Stimulated activated CD4-positive, alpha-beta T cell treated with anti-CD3 and anti-CD28 coated beads, Interleukin-15, amount 100 ng/mL, for 24 hours (primary cell): ENCODE measurements at regions not wholly inside any gene's neighbourhood (a gene's known extent, or its start where the extent isn't known, plus 50 kb on each side); places are given as distances from the start of the nearest gene placed in this dataset.

Source experiments
- DNase-seq: peaks from one replicate; pipeline ENCODE4 v3.0.0-alpha.2; 2020

DNA sequence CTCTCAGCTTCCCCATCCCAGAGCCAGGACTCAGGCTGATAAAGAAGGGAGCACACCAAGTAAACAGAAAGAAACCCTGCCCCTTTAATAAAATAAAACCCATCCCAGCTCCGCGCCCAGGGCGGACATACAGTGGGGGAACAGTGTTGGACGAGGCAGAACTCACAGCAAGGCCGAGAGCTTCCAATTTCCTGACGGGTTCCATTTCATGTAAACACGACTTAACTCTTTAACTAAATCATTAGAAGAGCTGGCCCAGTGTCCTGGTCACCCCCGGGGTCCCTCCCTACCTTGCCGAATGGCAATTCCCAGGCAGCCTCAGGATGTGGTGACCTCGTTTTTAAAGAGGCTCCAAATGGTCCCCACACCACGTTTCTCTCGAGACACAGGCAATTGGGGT is 340.7 kb downstream of the FOXL1 start:
- DNase-seq, result no peak

DNA sequence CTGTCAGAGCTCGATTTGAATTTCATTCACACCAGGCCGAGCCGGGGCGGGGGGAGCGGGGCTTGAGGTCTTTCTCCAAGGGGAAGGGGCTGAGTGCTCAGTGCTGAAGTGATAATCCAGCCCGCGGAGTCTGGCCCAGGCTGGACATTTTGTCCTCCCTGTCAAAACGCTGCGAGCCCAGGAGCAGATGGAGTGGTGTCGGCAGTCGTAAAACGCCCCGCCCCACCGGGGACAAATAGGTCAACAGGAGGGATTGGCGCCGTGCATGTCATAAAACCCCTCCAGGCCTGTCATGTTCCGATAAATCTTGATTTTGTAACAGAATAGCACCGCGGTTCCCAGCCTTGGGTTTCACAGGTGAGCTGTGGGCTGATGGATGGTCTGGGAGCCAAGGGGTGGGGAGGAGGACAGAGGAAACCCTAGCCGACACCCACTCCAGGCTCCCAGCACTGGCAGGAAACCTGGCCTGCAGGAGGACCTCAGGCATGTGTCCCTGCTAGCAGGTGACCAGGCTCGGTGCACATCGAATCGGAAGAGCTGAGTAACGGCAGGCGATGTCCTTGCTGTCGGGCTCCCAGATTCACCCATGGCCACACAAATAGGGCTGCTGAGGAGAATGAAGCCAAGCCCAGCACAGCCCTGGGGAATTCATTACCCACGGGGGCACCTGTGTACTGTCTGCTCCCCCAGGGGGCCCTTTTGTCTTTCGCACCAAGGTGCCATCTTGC is 341.4 kb downstream of the FOXL1 start:
- DNase-seq, result no peak

DNA sequence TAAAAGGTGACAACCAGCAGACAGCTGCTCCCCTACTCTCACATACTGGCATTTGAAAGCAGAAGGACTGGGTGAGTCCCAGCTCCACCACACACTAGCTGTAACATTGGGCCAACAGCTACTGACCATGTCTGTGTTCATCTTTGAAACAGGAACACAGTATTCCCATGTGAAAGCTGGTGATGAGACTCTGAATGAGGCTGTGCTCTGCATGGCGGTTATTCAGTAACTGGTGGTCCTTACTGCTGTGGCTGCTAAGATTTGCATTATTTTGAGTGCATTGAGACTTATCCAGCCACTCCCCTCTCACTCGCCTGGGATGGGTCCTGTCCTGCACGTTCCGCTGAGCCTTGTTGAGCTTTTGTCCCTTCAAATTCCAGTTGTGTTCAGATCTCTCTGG is 342.9 kb downstream of the FOXL1 start:
- DNase-seq, result no peak

DNA sequence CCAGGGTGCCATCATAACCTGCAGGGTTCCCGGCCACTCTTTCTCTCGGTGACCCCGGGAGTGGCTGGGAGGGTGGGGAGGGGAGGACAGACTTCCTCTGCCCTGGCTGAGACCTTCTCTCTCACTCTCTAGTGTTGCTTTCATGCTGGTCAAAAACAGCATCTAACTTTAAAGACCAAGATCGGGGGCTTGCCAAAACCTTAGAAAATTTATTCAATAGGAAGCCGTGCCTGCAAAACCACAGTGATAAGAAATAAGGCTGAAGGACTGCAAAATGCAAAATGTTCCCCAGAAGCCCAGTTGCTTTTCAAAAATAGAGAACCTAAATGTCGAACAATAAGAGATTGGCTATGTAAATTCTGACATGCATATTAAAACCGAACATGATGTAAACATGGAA is 344.0 kb downstream of the FOXL1 start:
- no peak for DNase-seq

DNA sequence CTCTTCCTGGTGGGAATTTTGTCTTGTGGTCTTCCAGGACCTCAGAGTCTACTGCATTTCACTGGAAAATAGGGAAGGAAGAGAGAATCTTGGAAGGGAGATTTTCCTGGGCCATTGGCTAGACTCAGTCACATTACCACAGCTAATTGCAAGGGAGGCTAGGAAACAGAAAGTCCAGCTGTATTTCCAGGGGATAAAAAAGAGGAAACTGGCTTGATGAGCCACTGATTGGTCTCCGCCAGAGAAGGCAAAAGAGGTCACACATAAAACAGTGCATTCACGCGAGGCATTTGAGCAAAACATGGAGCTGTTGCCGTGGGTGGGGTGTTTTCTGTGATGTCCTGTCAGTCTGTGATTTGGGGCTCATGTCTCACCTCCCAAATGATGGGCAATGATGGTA is 345.3 kb downstream of the FOXL1 start:
- no peak for DNase-seq

DNA sequence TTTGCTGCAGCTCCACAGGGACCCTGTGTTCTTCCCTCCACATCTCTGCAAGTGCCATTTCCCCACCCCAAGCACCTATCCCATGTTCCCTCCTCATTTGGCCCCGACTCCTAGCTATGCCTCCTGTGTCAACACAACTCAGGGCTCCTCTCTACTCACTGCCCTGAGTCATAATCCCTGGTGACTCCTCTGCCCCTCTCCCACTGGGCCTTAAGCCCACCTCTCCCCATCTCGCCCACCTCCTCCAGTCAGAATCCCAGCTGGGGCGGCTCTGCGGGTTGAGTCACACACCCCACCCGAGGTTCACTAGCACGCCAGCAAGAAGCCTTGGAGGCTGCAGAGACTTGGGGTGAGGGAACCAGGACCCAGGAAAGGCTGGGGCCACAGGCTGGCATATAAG is 346.2 kb downstream of the FOXL1 start:
- no peak for DNase-seq

DNA sequence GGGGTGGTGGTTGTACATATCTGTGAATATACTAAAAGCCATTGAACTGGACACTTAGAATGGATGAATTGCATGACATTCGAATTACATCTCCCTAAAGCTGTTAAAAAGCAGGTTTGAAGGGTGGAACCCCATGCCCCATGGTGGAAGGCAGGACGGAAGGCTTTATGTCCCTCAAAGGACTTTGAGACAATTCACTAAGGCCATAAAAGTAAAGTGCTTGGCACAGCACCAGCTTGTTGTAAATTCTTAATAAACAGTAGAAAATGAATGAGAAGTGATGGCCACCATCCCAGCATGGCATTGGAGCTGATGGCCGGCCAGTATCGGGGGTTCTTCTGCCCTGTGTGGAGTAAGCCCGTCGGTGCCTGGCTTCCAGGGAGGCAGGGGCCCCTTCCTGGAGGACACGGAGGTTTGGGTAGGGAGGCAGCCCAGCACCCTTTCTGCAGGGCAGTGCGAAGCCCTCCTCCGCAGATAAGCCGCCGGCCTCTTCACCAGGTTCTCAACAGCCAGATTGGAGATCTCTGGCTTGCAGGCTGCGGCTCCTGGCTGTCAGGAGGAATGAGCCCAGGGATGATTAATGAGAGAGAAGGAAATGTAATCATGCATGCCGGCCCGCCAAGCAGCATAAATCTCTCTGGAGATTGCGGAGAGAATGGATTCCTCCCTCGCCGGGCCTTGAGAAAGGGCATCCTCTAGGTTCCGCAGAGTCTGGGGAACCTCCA is 346.9 kb downstream of the FOXL1 start:
- DNase-seq, result no peak

DNA sequence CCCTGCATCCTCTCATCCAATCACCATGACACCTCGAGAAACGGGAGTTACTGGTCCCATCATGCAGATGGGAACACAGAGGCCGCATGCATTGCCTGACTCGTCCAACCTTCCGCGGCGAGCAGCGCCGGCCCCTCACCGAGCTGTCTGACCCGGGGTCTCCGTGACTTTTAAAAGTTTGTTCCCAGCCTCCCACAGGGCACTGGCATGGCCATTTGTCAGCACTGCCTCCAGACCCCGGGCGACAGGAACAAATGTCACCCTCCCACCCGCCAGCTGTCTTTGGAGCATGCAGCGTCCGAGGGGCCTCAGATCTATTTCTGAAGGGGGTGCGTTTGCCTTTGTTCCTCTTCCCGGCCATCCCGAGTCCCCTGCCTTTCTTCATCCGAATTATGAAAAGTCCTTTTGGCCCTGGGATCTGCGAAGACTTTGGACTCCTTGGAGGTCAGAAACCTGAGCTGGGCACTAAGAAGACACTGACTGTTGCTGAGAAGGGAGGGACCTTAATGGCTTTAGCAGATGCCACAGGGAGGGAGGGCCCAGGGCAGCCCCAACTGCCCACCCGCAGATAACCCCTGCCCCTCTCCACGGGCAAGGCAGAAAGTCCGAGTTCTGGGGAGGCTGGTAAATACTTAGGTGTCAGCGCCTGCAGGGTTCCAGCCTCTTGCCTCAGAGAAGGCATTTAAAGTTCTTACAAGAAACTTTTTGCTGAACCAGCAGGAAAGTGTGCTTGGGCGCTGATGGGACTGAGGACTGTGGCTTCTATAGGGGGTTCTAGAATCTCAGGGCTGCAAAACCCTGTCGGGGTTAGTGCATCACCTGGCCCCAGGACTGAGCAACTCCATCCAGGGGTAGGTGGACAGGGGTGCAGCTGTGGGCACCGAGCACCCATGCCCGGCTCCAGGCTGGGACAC is 348.1 kb downstream of the FOXL1 start:
- DNase-seq, result no peak

DNA sequence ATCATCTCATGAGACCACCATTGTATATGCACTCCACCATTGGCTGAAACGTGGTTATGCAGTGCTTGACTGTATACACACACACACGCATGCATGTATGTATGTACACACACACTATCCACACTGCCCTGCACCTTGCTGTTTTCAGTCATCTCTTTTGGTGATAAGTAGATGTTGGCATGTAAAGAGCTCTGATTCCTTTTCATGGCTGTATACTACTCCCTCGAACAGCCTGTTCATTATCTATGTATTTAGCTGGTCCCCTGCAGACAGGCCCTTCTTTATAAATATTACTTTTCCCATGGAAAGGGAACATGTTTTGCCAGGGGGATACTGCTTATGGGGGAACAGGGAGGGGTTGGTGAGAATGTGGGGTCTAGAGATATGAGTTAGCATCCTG is 349.4 kb downstream of the FOXL1 start:
- no peak for DNase-seq

DNA sequence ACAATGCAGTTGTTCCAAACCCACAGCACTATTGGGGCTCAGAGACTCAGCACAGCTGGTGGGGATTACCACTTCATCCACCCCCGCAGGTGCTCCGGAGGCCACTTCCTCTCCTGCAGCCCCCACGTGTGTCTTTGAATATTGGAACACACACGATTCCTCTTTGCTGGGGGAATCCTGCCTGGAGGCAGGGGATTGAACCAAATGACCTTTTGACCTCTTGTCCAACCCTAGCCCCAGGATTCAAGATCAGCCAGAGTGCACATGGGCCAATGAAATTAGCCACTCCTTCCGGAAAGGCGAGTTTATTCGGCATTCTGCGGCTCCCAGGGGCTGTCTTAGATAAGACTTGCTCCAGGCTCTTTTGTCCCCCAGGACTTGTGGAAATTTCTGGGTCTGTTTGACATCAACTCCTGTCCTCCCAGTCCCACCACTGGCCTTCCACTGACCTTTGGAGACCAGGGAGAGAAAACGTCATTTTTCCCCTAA is 350.2 kb downstream of the FOXL1 start:
- DNase-seq, result no peak

DNA sequence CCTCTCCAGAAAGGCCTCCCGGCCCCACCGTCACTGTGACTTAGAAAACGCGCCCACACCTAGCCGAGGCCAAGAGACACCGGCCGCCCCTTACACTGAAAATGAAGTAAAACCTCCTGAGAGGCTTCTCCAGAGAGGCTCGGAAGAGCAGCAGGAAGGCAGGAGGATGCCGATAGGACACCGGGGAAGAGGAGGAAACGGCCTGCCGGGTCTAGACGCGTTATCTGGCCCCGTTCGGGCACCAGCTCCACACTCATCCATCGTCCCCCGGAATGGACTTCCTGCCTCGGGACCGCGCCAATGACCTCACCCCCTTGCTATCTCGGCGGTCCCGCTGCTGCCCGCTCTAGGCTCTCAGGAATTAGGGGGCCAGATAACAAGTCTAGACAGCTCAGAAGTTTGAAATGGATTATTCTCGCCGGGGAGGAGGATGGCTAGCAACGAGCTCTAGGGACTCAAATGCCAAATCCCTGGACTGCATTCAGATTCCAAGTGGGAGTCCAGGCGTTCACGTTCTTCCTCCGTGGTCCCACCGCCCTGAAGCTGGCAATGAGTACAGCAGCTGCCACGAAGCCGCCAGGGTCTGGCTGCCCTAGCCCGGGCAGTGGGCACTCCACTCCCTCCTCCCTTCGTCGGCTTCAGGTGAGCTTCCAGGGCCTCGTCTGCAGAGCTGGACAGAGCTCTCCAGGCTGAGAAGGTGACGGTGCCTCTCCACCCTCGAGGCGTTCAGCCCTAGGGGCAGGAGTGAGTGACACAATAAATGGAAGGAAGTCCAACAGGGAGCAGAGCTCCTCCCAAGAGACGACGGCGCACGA is 350.9 kb downstream of the FOXL1 start:
- DNase-seq, result no peak

DNA sequence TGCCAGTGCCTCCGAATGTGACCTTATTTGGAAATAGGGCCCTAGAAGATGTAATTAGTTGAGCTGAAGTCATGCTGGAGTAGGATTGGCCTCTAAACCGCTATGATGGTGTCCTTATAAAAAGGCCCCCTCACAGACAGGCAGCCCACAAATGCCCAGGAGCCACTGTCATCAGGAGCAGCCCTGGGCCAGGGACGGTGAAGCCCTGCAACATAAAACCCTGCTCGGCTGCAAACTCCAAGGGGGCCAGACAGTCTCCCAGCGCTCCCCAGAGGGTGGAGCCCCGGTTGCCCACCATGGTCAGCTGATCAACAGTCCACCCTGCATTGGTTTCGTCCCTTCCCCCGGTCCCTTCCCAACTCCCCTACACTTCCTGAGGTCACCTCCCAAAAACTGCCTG is 351.7 kb downstream of the FOXL1 start:
- DNase-seq, result no peak

DNA sequence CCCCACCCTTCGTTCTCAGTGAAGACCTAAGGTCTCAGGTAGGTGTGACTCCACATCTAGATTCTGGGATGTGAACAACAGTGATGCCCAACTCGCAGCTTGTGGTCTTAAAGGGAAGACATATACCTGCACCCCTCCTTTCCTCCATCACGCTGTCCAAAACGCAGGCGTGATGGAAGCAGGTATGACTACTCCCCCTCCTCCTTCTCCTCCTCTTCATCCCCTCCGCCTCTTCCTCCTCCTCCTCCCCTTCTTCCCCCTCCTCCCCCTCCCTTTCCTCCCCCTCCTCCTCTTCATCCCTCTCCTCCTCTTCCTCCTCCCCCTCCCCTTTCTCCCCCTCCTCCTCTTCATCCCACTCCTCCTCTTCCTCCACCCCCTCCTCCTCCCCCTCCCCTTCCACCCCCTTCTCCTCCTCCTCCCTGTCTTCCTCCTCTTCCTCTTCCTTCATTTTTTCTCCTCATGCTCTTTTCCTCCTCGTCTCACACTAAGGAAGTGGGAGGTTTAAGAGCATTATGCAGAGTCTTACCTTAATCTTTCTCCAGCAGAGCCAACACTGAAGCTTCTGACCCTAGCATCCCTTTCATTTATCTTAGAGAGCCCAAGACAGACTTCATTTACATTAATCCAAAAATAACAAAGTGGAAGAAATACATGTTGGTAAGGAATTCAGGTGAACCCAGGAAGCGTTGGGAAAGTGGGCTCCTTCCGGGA is 352.5 kb downstream of the FOXL1 start:
- DNase-seq, result no peak

DNA sequence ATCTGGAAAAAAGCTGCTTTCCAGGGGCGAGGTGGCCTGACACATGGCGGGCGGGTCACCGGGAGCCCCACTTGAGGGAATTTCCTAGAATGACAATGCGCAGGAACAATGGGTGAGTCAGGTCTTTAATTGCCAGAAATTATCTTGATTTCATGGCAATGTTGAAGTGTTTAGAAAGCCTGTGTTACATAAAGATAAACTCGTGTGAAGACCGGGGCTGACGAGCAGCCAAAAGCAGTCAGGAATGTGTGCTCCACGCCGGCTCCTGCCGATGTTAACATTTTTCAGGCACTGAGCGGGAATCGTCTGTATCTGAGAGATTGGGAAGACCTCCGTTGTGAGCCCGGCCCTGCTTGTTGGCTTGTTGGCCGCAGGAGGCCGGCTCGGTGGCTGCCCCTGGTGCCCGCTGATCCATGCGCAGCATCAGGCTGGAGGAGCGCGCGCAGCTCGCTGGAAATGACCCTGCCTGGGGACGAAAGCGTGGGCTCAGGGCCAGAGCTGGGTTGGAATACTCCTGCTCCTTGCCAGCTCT is 353.1 kb downstream of the FOXL1 start:
- no peak for DNase-seq

DNA sequence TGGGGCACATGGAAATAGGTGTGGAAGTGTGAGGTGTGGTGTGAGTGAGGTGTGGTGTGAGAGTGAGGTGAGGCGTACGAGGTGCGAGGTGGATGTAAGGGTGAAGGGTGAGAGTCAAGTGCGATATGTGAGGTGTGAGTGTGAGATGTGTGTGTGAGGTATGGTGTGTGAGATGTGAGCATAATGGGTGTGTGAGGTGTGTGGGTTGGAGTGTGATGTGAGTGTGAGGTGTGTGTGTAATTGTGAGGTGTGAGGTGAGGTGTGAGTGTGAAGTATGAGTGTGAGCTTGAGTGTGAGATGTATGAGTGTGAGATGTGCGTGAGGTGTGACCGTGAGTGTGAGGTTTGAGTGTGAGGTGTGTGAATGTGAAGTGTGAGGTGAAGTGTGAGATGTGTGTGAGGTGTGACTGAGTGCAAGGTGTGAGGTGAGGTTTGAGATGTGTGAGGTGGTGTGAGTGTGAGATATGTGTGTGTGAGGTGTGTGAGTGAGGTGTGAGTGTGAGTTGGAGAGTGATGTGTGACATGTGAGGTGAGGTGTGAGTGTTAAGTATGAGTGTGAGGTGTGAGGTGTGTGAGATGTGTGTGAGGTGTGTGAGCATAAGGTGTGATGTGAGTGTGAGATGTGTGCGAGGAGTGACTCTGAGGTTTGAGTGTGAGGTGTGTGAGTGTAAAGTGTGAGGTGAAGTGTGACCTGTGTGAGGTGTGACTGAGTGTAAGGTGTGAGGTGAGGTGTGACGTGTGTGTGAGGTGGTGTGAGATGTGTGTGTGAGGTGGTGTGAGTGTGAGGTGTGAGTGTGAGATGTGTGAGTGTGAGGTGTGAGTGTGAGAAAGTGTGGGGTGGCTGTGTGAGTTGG is 354.0 kb downstream of the FOXL1 start:
- no peak for DNase-seq

DNA sequence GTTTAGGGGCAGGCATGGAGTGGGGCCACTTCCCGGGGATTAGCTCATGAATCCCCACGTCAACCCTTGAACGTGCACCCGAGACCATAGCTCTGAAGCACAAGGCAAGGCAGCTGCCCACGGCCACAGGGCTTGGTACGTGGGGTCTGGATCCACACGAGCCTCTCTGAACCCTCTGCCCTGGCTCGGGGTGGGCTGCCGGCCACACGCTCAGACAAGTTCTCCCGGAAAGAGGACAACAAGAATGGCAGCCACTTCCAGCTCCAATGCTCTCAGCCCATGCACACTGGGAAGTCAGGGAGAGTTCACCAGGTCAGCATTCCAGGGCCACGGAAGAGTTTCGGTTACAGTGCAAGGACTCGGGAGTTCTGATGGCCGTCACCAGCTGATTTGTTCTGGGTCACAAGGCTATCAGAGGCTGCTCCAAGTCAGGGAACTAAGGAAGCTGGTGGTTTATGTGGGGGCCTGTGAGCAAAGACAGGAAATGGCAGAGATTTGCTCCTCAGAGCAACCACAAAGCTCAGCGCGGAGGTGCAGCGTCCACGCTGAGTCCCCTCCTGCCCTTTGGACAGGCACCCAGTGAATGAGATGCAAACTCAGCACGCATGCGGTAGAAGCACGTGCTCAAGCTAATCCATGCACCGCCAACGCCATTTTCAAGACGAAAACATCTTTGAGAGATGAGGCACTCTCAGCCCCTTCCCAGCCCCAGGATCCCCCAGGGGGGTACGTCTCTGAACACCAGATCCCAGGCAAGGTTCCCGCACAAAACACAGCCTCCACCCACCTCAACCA is 356.4 kb downstream of the FOXL1 start:
- no peak for DNase-seq

DNA sequence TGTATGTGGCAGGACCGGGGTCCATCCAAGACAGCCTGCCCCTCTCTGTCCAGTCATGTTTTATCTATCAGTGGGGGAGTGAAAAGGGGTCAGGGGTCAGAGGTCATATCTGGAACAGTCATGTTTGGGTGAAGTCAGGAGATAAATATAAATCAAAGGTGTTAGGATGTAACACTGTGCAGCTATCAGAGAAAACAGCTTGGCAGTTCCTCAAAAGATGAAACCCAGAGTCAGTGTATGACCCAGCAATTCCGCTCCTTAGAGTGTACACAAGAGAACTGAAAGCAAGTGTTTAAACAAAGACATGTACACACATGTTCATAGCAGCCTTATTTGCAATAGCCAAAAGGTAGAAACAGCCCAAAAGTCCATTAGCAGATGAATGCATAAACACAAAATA is 361.3 kb downstream of the FOXL1 start:
- no peak for DNase-seq

DNA sequence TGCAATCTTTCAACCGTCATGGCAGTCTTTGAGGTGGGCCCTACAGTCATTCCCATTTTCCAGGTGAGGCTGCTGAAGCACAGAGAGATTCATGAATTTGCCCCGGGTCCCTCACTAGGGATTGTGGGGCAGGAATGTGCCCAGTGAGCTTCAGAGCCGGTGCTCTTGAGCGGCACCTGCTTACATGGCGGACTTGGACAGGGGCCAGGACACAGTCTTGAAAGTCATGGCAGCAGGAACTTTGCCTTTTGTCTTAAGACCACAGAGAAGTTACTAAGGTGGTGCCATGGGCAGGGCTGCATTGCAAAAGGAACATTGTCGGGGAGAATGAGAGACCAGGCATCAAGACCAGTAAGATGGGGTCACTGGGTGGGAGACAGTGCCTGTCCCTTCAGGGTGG is 363.4 kb downstream of the FOXL1 start:
- DNase-seq, result no peak

DNA sequence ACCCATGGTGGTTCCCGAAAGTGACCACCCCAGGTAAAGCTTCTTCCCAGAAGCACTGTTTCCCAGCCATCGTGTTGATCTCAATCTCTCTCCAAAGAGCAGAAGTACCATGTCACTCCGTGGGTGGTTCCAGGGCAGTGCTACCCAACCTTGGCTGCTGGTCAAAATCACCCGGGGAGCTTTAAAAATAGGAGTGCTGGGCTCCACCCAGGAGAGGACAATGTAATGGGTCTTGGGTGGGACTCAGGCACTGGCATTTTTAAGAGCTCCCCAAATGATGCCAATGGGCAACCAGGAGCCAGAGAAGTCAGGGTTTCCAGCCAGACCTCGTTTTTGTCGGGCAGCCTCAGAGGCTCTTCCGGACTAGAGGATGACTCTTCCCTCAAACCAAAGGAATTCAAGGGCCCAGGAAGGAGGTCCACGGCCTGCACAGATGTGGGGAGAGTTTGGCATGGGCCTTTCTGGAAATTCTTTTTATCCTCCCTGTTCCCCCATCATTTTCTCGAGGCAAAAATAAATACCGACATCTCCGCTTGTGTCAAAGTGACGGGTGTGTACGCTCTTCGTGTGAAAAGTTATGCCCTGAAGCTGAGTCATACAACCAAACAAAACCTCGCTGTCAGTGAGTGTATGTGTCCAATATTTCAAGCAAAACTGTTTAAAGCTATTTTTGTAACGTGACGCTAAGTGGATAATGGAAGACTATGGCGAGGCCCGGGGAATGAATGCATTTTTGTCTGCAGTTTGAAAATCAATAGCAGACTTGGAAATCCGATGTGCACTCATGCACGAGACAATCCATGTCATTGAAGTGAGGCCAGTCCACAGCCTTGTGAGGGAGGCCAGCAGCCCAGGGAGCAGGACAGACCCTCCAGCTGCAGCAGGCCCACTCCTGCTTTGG is 364.1 kb downstream of the FOXL1 start:
- no peak for DNase-seq
